H1 (cell line): ENCODE measurements at regions not wholly inside any gene's neighbourhood (a gene's known extent, or its start where the extent isn't known, plus 50 kb on each side); places are given as distances from the start of the nearest gene placed in this dataset.

Source experiments
- HDAC2 ChIP-seq, 2 experiments: fragments of 300-600 bp in 1 of 2; sonication (generic) in 1 of 2; IDR thresholded peaks; 2 replicates each; pipeline ENCODE4 v1.6.1; 2011 to 2012; ENCODE audit warnings: low read depth in 2 of 2, low read length in 2 of 2, mild to moderate bottlenecking in 2 of 2, moderate library complexity in 2 of 2, borderline replicate concordance in 1 of 2, inconsistent platforms in 1 of 2
- SP1 ChIP-seq: IDR thresholded peaks from 2 replicates; pipeline ENCODE4 v1.6.1; 2011; ENCODE audit warnings: low read depth, low read length
- SP2 ChIP-seq: IDR thresholded peaks from 2 replicates; pipeline ENCODE4 v1.6.1; 2012; ENCODE audit warnings: mild to moderate bottlenecking, low read length, inconsistent platforms
- TF ChIP-seq, protein P1 (sequence below): IDR thresholded peaks from 2 replicates; pipeline ENCODE4 v1.6.1; 2012; ENCODE audit warnings: inconsistent platforms

DNA sequence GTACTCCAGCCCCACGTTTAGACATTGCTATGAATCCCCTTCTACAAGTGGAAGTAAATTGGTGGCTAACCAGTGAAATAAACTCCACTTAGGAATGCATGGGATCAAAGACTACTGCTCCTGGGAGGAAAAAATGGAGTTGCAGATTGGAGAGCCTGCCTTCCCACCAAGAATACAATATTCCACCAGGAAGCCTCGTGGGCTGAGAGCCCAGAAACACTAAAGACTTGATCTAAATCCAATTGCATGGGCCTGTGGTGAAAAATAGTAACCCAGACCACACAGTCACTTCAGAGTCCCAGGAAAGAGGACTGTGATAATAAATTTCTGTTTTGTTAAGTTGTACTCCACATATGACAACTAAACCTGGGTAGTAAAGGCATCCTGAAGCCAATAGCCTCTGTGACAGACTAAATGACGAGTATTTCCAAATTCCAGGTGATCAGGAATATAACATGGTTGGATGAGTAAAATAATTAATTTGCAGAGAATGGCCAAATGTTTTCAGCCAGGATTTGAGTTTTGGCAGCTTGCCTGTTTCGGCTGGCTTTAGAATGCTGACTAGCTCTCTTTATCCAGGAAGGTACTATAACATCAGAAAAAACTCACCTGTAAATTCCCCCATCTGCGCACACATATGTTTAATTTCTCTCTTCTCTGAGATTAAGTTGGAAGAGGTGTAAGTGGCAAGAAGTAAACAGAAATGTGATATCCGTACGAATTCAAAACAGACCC, 480.3 kb downstream of the LIG4 start (continued):
- no peak for TF ChIP-seq SP1
- TF ChIP-seq, protein P1, sequence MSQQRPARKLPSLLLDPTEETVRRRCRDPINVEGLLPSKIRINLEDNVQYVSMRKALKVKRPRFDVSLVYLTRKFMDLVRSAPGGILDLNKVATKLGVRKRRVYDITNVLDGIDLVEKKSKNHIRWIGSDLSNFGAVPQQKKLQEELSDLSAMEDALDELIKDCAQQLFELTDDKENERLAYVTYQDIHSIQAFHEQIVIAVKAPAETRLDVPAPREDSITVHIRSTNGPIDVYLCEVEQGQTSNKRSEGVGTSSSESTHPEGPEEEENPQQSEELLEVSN = no peak
- TF ChIP-seq HDAC2 (IDR thresholded peaks at IDR 0.05; ENCODE audit: borderline replicate concordance in 1 of 2, low read depth in 2 of 2, low read length in 2 of 2) = no peak
- TF ChIP-seq SP2 = no peak
